K562 (cell line): ENCODE measurements at regions not wholly inside any gene's neighbourhood (a gene's known extent, or its start where the extent isn't known, plus 50 kb on each side); places are given as distances from the start of the nearest gene placed in this dataset.
A peak's percentile ranks its signal among the peaks of the same experiment; 100 is the strongest.

Experiments used
- ATAC-seq: fragments of 200-7000 bp; cut with Tn5 transposase; 3 replicates; pipeline ENCODE4 v1.9.1; 2020; ENCODE audit warnings: moderate library complexity
- BruUV-seq: library from RNA; stranded (reverse); fragments of 400-500 nt; replicated peaks from 2 replicates; lab custom pipeline; 2021; lab: Mats Ljungman, UMichigan
- CTCF ChIA-PET: fragments of 300-600 bp; formaldehyde crosslinking; extraction: SDS; loops from one replicate; lab custom pipeline; 2021; ENCODE audit warnings: low intra/inter-chr PET ratio; lab: Yijun Ruan, JAX
- POLR2A ChIA-PET: fragments of 300-600, 350-650 bp; sonication (Branson Sonifier 250); formaldehyde crosslinking; extraction: SDS; loops from one replicate; lab custom pipeline; 2021; ENCODE audit warnings: antibody characterized with exemption, inconsistent platforms; lab: Yijun Ruan, JAX
- DNase-seq, 4 experiments: peaks; one replicate each; pipeline versions ENCODE4 v3.0.0 to v3.0.0-alpha.2; 2011 to 2018; ENCODE audit warnings: low spot score in 3 of 4, mixed read lengths in 3 of 4; ENCODE audit errors: extremely low read depth in 1 of 4
- FAIRE-seq: peaks from 2 replicates; lab custom pipeline; 2011; peaks lifted over from hg19 to GRCh38; lab: Jason Lieb, UNC
- H2AFZ ChIP-seq: 2 replicates; pipeline ENCODE4 v1.6.0; 2011; ENCODE audit warnings: low read depth, low read length, control low read depth, inconsistent platforms
- H3K27ac ChIP-seq: fragments of 200-600 bp; 3 replicates; pipeline ENCODE4 v1.8.0; 2011; ENCODE audit warnings: low read depth, mild to moderate bottlenecking, control low read depth, inconsistent platforms, low read length, moderate library complexity, mixed read lengths; ENCODE audit errors: extremely low read depth
- H3K27me3 ChIP-seq, 2 experiments: fragments of 300-600 bp in 1 of 2; 2 replicates in 1 of 2; 3 replicates in 1 of 2; pipeline versions ENCODE4 v1.6.0 to v1.8.0; 2011; ENCODE audit warnings: inconsistent platforms in 2 of 2, low read length in 2 of 2, mild to moderate bottlenecking in 1 of 2, mixed read lengths in 1 of 2, moderate library complexity in 1 of 2; ENCODE audit not compliant: control insufficient read depth in 2 of 2, insufficient read depth in 2 of 2
- H3K36me3 ChIP-seq: fragments of 300-600 bp; 3 replicates; pipeline ENCODE4 v1.8.0; 2011; ENCODE audit warnings: mild to moderate bottlenecking, low read length, inconsistent platforms; ENCODE audit not compliant: control insufficient read depth, insufficient read depth
- H3K4me1 ChIP-seq, 2 experiments: fragments of 200-600 bp in 1 of 2; replicated peaks in 1 of 2; 2 replicates in 1 of 2; 3 replicates in 1 of 2; pipeline versions ENCODE4 v1.5.1 to v1.8.0; 2011; ENCODE audit warnings: inconsistent platforms in 2 of 2, low read length in 2 of 2, mild to moderate bottlenecking in 1 of 2, mixed read lengths in 1 of 2, moderate library complexity in 1 of 2; ENCODE audit not compliant: control insufficient read depth in 2 of 2, insufficient read depth in 2 of 2
- H3K4me2 ChIP-seq: 2 replicates; pipeline ENCODE4 v1.6.1; 2011; ENCODE audit warnings: low read length, control low read depth, inconsistent platforms, mixed read lengths; ENCODE audit not compliant: insufficient read depth
- H3K4me3 ChIP-seq: fragments of 200-600 bp; sonication (generic), shearing (Covaris generic); 2 replicates; pipeline ENCODE4 v1.5.1; 2016; ENCODE audit warnings: control low read depth, inconsistent platforms
- H3K79me2 ChIP-seq: fragments of 200-600 bp; 3 replicates; pipeline ENCODE4 v1.8.0; 2011; ENCODE audit warnings: low read length, inconsistent platforms; ENCODE audit not compliant: control insufficient read depth, insufficient read depth
- H3K9ac ChIP-seq, 2 experiments: 2 replicates each; pipeline versions ENCODE4 v1.6.0 to v1.6.1; 2011; ENCODE audit warnings: low read depth in 2 of 2, low read length in 2 of 2, control low read depth in 1 of 2, inconsistent platforms in 1 of 2, mild to moderate bottlenecking in 1 of 2, mixed read lengths in 1 of 2; ENCODE audit not compliant: insufficient read depth in 1 of 2
- H3K9me1 ChIP-seq: one replicate; pipeline ENCODE4 v1.6.0; 2011; ENCODE audit warnings: inconsistent platforms, mild to moderate bottlenecking, low read length, moderate library complexity; ENCODE audit not compliant: control insufficient read depth, insufficient read depth
- H3K9me3 ChIP-seq: replicated peaks from 2 replicates; pipeline ENCODE4 v1.5.1; 2011; ENCODE audit warnings: low read depth, low read length, inconsistent platforms; ENCODE audit not compliant: control insufficient read depth, insufficient read depth
- H4K20me1 ChIP-seq: replicated peaks from 2 replicates; pipeline ENCODE4 v1.6.1; 2011; ENCODE audit warnings: low read length, inconsistent platforms, mixed read lengths; ENCODE audit not compliant: control insufficient read depth, insufficient read depth
- C11orf30 ChIP-seq: fragments of 450-650 bp; IDR thresholded peaks from 2 replicates; pipeline ENCODE4 v1.6.1; 2016; ENCODE audit warnings: low read depth, mild to moderate bottlenecking
- CCNT2 ChIP-seq: IDR thresholded peaks from 2 replicates; pipeline ENCODE4 v1.6.1; 2011; ENCODE audit warnings: borderline replicate concordance, low read depth, mild to moderate bottlenecking, moderate library complexity, mixed read lengths, low read length; ENCODE audit not compliant: insufficient read length; ENCODE audit errors: extremely low read depth
- CEBPB ChIP-seq: fragments of 450-650 bp; IDR thresholded peaks from 2 replicates; pipeline ENCODE4 v1.6.1; 2016; ENCODE audit warnings: missing genetic modification characterization, missing compliant biosample characterization
- CHD4 ChIP-seq: fragments of 200-600 bp; sonication (generic); IDR thresholded peaks from 3 replicates; pipeline ENCODE4 v1.6.1; 2012; ENCODE audit warnings: low read depth, mild to moderate bottlenecking, mixed read lengths, low read length, inconsistent platforms; ENCODE audit not compliant: insufficient read depth, insufficient replicate concordance, poor library complexity, severe bottlenecking
- FOXP1 ChIP-seq: sonication (generic); formaldehyde crosslinking; IDR thresholded peaks from 2 replicates; pipeline ENCODE4 v1.8.0; 2022; ENCODE audit warnings: mild to moderate bottlenecking, missing genetic modification reagents
- GABPB2 ChIP-seq: fragments of 250-450 bp; sonication (Bioruptor Pico); conservative IDR thresholded peaks from 2 replicates; pipeline ENCODE4 v1.5.1; 2021; ENCODE audit warnings: mild to moderate bottlenecking
- PKNOX1 ChIP-seq: fragments of 450-650 bp; IDR thresholded peaks from 2 replicates; pipeline ENCODE4 v1.6.1; 2016
- PYGO2 ChIP-seq: fragments of 450-650 bp; IDR thresholded peaks from 2 replicates; pipeline ENCODE4 v1.6.1; 2016; ENCODE audit warnings: mild to moderate bottlenecking, missing genetic modification characterization, moderate library complexity, missing compliant biosample characterization
- RFX5 ChIP-seq: IDR thresholded peaks from 2 replicates; pipeline ENCODE4 v1.6.1; 2011; ENCODE audit warnings: low read depth, mild to moderate bottlenecking, improper control_type of control experiment, low read length
- ZBED1 ChIP-seq: IDR thresholded peaks from 2 replicates; pipeline ENCODE4 v1.6.1; 2014
- ZC3H11A ChIP-seq: IDR thresholded peaks from 2 replicates; pipeline ENCODE4 v1.6.1; 2012; ENCODE audit warnings: low read depth, low read length, improper control_type of control experiment
- ZNF57 ChIP-seq: fragments of 450-650 bp; formaldehyde crosslinking; IDR thresholded peaks from 2 replicates; pipeline ENCODE4 v1.4.0; 2020; ENCODE audit warnings: mild to moderate bottlenecking, moderate library complexity
- ZNF584 ChIP-seq: fragments of 200-800 bp; sonication (Bioruptor generic); IDR thresholded peaks from 2 replicates; pipeline ENCODE4 v1.6.1; 2016; ENCODE audit warnings: low read depth, mild to moderate bottlenecking, missing genetic modification characterization, missing compliant biosample characterization
- WGBS: fragments of 100-300 bp; shearing (Covaris generic); methylation state at CpG from one replicate; pipeline ENCODE4 v1.1.6; 2016; ENCODE audit warnings: low coverage, mixed read lengths; ENCODE audit not compliant: insufficient coverage; ENCODE audit errors: missing lambda C conversion rate; 5-methylcytosine and 5-hydroxymethylcytosine counted together
- in situ Hi-C: fragments of 300-500 bp; cut with MboI; formaldehyde crosslinking; loops from 4 replicates; pipeline ENCODE4 v1.15.0; 2018; ENCODE audit warnings: inconsistent platforms, mixed read lengths
- intact Hi-C: fragments of 100-400 bp; cut with micrococcal nuclease; formaldehyde crosslinking; loops from 2 replicates; pipeline ENCODE4 v1.14.2; 2022

DNA sequence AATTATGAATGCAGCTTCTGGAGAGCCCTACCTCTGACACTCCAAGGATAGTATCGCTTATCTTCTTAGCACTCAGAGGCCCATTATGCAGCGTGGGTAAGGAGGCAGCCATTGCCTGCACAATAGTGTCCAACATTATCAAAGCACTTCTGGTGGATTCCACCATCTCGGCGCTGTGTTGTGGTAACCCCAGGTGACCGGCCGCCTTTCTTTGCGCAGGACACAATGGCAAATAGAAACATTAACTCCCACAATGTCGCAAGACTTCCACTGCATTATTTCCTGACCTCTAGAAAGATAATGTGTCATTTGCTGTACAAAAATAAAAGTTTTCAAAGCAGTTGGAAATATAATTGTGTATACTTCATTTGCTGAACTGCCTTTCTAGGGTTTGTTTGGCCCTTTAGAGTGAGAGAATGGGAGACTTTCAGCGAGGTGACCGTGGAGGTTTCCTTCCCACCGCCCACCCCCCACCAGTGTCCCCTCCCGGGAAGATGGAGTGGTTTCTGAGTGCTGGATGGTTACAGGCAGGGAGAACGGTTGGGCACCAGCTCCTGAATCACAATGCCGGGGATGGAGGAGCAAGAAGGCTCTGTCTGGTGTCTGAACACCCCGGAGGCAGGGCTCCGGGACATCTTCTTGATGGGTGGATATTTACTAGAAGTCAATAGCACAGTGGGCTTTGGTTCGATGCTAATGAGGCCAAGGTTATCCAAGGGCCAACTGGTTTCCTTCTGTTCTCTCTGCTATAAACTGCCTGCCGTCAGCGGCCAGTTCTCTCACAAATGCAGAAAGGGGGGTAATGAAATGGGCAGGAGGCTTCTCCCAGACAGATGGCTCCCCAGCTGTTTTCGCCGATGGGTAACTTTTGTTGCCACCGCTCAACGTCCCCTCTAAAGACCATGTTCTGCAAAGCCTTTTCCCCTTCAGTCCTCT is 215.4 kb upstream of the PROX1 start:
- DNase-seq, result no peak
- no TSS peak for BruUV-seq

GRCh38 chr1:213773975-213774374 is 213.8 kb upstream of the PROX1 start:
- CTCF ChIA-PET, result no interaction called here
- no peaks in the 10 kb centered on the region for H4K20me1 ChIP-seq
- H3K27ac ChIP-seq, result no peak overlapping the region
- no peak overlapping the region for H3K4me3 ChIP-seq
- H3K4me2 ChIP-seq, result no peak overlapping the region
- no TSS peak for BruUV-seq
- H3K36me3 ChIP-seq, result no peaks in the 10 kb centered on the region
- H3K9me3 ChIP-seq, result no peaks in the 10 kb centered on the region
- POLR2A ChIA-PET, result no interaction called here
- DNase-seq (no peak), ATAC-seq (no peak), FAIRE-seq (no peak)
- peaks cover 3 to 5% of the 10 kb centered on the region in 2 experiments; a peak in 2 of 5 replicates for H3K27me3 ChIP-seq
- intact Hi-C loops (no loop called here), in situ Hi-C loops (loop anchor here (10.0 kb wide), 1 partner anchor 1481 kb away; no protein-coding TSS in a partner anchor)
- no peaks in the 10 kb centered on the region for H3K4me1 ChIP-seq
- H2AFZ ChIP-seq, result no peak overlapping the region
- H3K9ac ChIP-seq, result no peak overlapping the region
- H3K9me1 ChIP-seq, result no peaks in the 10 kb centered on the region
- 0% methylated on average over 1 of the region's 1 CpG for WGBS
- H3K79me2 ChIP-seq, result no peaks in the 10 kb centered on the region
- TF ChIP-seq RFX5 (no peak), PYGO2 (tag) (no peak), CHD4 (no peak), C11orf30 (peak; percentile 54; the same call in 1 of the 2 replicates), ZBED1 (no peak), PKNOX1 (no peak), ZNF57 (CRISPR knock-in tag) (no peak), CCNT2 (no peak)

More for the DNA sequence above, 215.4 kb upstream of the PROX1 start:
- no peak overlapping the region for H2AFZ ChIP-seq
- in situ Hi-C loops, result loop anchor here (10.0 kb wide), 1 partner anchor 1482 kb away; no protein-coding TSS in a partner anchor
- no peak overlapping the region for H3K9ac ChIP-seq
- no peaks in the 10 kb centered on the region for H3K9me1 ChIP-seq
- no peak overlapping the region for H3K4me3 ChIP-seq
- H3K9me3 ChIP-seq, result no peaks in the 10 kb centered on the region
- ATAC-seq (no peak), FAIRE-seq (no peak)
- intact Hi-C loops, result no loop called here
- POLR2A ChIA-PET, result no interaction called here
- H3K36me3 ChIP-seq, result no peaks in the 10 kb centered on the region
- H3K79me2 ChIP-seq, result no peaks in the 10 kb centered on the region
- no peak overlapping the region for H3K4me2 ChIP-seq
- H3K27me3 ChIP-seq, result peaks cover 5 to 6% of the 10 kb centered on the region in 2 experiments; a peak in 3 of 5 replicates
- WGBS, result under 1% methylated on average over 23 of the region's 23 CpGs
- H3K27ac ChIP-seq, result no peak overlapping the region
- no peaks in the 10 kb centered on the region for H3K4me1 ChIP-seq
- CTCF ChIA-PET, result no interaction called here
- H4K20me1 ChIP-seq, result no peaks in the 10 kb centered on the region
- TF ChIP-seq ZC3H11A, result no peak
- no peak for TF ChIP-seq FOXP1
- TF ChIP-seq ZNF584 (CRISPR knock-in tag), result no peak
- no peak for TF ChIP-seq GABPB2 (CRISPR knock-in tag)
- 0 out of 2 replicates have a peak, but pooled peaks have one; percentile 13 for TF ChIP-seq CEBPB (tag)
- TF ChIP-seq, all 486 proteins: peak for 1
